HG02943 (cell line): ENCODE measurements at regions not wholly inside any gene's neighbourhood (a gene's known extent, or its start where the extent isn't known, plus 50 kb on each side); places are given as distances from the start of the nearest gene placed in this dataset.
"Not testable (repeated sequence)": the region's sequence is repeated elsewhere in the genome, so short reads cannot be mapped to it uniquely, and the experiment has no call there.

Experiments
- ATAC-seq: cut with Tn5 transposase; IDR thresholded peaks from one replicate; pipeline ENCODE4 v1.9.1; 2021; ENCODE audit warnings: mild to moderate bottlenecking, low read depth, moderate library complexity; ENCODE audit not compliant: unreplicated experiment

DNA sequence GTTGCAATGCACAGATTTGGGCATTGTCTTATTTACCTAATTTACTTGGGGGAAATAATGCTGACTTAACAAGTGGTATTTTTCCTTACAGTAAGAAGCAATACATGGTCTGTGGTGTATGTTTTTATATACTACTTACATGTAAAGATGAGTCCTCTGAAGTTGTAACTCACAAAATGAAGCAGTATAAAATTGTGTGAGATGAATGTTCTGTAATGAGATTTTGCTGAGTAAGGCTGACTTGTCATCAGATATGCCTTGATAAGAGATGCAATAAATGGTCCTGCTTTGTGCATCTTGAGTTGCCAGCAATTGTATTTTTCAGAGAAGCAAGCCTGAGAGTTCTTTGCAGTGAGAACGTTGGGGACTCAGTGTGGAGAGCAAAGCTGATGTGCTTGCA is 92.2 kb upstream of the GNAQ start:
- ATAC-seq: no peak

DNA sequence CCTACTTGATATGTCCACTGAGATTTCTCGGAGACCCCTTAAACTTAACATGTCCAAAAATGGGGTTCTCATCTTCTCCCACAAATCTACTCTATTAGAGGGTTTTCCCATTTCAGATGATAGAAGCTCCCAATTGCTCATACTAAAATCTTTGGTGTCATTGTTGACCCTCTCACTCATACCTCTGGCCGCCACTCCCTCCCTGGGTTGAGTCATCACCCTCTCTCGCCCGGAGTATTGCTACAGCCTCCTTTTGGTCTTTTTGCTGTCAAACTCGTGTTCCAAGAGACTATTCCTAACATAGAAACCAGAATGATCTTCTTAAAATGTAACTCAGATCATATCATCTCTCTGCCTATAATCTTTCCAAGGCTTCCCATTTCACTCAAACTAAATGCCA is 91.0 kb upstream of the GNAQ start:
- no peak for ATAC-seq

DNA sequence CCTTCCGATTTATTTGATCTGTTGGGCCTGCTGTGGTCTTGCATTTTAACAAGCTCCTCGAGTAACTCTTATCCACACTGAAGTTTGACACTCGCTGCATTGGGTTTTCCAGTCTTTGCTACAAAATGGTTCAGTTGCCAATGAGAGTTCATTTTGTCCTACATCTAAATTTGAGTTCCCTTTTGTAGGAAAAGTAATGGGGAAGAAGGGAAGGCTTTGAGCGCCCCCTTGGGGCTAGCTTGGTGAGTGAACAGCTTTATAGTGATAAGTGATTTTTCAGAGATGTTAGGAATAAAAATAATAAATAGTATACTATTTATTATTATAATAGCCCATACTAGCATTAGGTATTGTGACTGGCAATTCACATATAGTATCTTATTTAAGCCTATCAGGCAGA is 89.9 kb upstream of the GNAQ start:
- no peak for ATAC-seq

DNA sequence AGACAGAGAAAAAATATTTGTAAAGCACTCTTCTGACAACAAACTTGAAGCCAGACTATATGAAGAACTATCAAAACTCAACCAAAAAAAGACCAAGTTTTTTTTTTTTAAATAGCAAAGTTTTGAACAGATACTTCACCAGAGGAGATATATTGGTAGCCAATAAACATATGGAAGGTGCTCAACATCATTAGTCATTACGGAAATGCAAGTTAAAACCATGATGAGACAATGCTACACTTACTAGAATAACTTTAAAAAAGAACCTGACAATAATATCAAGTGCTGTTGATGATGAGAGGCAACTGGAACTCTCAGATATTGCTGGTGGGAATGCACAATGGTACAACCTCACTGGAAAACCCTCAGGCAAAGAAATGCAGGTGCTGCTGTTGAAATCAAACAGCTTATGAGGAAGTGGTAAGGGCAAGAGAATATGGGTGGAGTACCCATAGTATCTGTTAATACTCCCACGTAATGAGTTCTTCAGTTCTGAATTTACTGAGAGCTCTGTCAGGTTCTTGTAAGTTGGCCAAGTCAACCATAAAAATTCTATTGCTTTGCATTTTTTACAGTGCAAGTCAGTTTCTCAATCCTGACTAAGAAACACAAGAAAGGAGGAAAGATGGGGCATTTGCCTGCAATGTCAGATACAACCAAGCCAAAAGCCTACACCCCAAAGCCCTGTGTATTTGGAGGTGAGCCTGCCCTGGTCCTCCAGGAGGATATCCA is 87.3 kb upstream of the GNAQ start:
- ATAC-seq: peak; percentile 73

- no peak for ATAC-seq
Measured at GRCh38 chr9:78115073-78115472, 83.5 kb upstream of the GNAQ start.

GRCh38 chr9:78114581-78114980 is 83.0 kb upstream of the GNAQ start:
- no peak for ATAC-seq

- no peak for ATAC-seq
Measured at GRCh38 chr9:78112406-78112805, 80.8 kb upstream of the GNAQ start.

GRCh38 chr9:78112004-78112403 is 80.4 kb upstream of the GNAQ start:
- no peak for ATAC-seq

DNA sequence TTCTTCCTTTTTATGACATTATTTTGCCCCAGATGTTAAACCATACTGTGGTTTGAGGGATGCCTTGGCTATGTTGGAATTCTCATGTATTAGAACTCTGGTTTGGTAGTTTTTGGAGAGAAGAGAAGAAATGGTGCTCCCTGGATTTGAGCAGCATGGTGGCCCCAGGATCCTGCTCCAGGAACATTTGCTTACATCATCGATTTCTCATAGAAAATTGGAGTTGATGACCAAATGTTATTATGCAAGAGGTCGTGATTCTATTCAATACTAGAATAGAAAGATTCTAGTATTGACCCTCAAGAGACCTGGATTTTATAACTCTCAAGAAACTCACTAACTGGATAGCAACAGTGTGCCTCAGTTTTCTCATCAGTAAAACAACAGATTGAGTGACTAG is 77.5 kb upstream of the GNAQ start:
- ATAC-seq: no peak

GRCh38 chr9:78106586-78106985 is 75.0 kb upstream of the GNAQ start:
- not testable (repeated sequence) for ATAC-seq

- ATAC-seq: no peak
Measured at GRCh38 chr9:78103971-78104433, 72.4 kb upstream of the GNAQ start.

DNA sequence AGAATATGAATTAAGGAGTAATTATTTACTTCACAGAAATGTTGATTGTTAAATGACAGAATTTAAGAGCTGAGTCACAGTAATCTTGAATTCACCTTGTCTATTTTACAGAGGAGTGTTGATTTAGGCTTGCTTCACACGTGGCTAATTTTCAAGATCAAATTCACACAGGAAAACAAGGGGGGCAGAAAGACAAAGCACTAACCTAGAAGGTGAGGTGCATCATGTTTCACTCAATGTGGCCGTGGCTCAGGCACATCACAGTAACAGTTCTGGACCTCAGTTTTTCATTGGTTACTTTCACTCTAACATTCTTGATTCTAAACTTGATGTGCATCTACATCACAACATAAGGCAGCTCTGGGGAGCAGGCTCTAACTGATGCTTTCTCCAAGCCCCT is 69.6 kb upstream of the GNAQ start:
- no peak for ATAC-seq

DNA sequence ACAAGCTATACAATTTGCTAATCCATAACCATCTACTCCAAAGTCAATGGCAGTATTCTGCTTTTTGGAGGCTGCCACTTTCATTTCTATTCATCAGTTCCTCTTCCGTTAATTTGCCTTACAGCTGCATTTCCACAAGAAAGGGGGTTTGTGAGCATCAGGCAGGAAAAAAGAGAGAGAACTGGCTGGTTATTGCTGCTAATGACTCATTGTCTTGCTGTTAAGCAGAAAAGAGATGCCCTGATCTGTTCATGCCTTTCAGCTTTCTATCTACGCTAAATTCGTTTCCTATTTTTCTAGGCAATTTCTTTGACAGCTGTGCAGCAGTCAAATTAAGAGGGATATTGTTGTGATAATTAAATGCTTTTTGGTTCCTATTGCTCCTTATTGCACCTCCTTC is 65.9 kb upstream of the GNAQ start:
- no peak for ATAC-seq

DNA sequence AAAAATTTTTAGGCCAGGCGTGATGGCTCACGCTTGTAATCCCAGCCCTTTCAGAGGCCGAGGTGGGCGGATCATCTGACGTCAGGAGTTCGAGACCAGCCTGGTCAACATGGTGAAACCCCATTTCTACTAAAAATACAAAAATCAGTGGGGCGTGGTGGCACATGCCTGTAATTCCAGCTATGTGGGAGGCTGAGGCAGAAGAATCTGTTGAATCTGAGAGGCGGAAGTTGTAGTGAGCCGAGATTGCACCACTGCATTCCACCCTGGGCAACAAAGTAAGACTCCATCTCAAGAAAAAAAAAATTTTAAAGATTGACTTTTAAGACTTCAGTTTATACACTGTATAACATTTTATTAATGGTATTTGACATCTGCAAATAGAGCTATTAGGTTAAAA is 60.1 kb upstream of the GNAQ start:
- ATAC-seq: no peak

- ATAC-seq: no peak
Measured at GRCh38 chr9:78089111-78089510, 57.5 kb upstream of the GNAQ start.

- not testable (repeated sequence) for ATAC-seq
Measured at GRCh38 chr9:78088190-78088589, 56.6 kb upstream of the GNAQ start.
